HepG2 (cell line): ENCODE measurements at regions not wholly inside any gene's neighbourhood (a gene's known extent, or its start where the extent isn't known, plus 50 kb on each side); places are given as distances from the start of the nearest gene placed in this dataset.

Experiments used
- ATAC-seq: fragments of 200-7000 bp; cut with Tn5 transposase; 3 replicates; pipeline ENCODE4 v1.9.1; 2020; ENCODE audit warnings: mild to moderate bottlenecking, moderate library complexity
- BruUV-seq: library from RNA; stranded (reverse); fragments of 400-500 nt; replicated peaks from 2 replicates; lab custom pipeline; 2021; lab: Mats Ljungman, UMichigan
- CTCF ChIA-PET: fragments of 300-600 bp; formaldehyde crosslinking; extraction: SDS; loops from one replicate; lab custom pipeline; 2021; ENCODE audit warnings: low total read pairs, inconsistent platforms, low intra/inter-chr PET ratio; lab: Yijun Ruan, JAX
- POLR2A ChIA-PET: fragments of 350-600 bp; sonication (Branson Sonifier 250); formaldehyde crosslinking; loops from one replicate; lab custom pipeline; 2020; ENCODE audit warnings: antibody characterized with exemption, inconsistent platforms; lab: Yijun Ruan, JAX
- DNase-seq: peaks from one replicate; pipeline ENCODE4 v3.0.0-alpha.2; 2015; ENCODE audit warnings: low spot score
- FAIRE-seq: peaks from 3 replicates; lab custom pipeline; 2011; peaks lifted over from hg19 to GRCh38; lab: Jason Lieb, UNC
- H2AFZ ChIP-seq: one replicate; pipeline ENCODE4 v1.6.1; 2011; ENCODE audit warnings: low read length, inconsistent platforms
- H3K27ac ChIP-seq: fragments of 300-600 bp; 3 replicates; pipeline ENCODE4 v1.8.0; 2011; ENCODE audit warnings: mixed run types, mild to moderate bottlenecking, mixed read lengths, low read length, inconsistent platforms; ENCODE audit not compliant: insufficient read depth; ENCODE audit errors: extremely low read length
- H3K27me3 ChIP-seq, 2 experiments: fragments of 200-600 bp in 1 of 2; 2 replicates in 1 of 2; 3 replicates in 1 of 2; pipeline versions ENCODE4 v1.6.0 to v1.8.0; 2011; ENCODE audit warnings: low read length in 2 of 2, mild to moderate bottlenecking in 2 of 2, moderate library complexity in 2 of 2, inconsistent platforms in 1 of 2; ENCODE audit not compliant: insufficient read depth in 2 of 2, control insufficient read depth in 1 of 2
- H3K36me3 ChIP-seq, 2 experiments: fragments of 200-600 bp in 1 of 2; replicated peaks in 1 of 2; 2 replicates in 1 of 2; 3 replicates in 1 of 2; pipeline versions ENCODE4 v1.5.1 to v1.8.0; 2011; ENCODE audit warnings: low read length in 2 of 2, inconsistent platforms in 1 of 2; ENCODE audit not compliant: insufficient read depth in 2 of 2, control insufficient read depth in 1 of 2
- H3K4me1 ChIP-seq: 2 replicates; pipeline ENCODE4 v1.5.1; 2012; ENCODE audit warnings: low read length, inconsistent platforms; ENCODE audit not compliant: insufficient read depth
- H3K4me2 ChIP-seq: 2 replicates; pipeline ENCODE4 v1.6.0; 2011; ENCODE audit warnings: low read depth, low read length, inconsistent platforms
- H3K4me3 ChIP-seq, 3 experiments: fragments of 200-600 bp in 1 of 3; sonication (generic), shearing (Covaris generic) in 1 of 3; replicated peaks in 1 of 3; 2 replicates each; pipeline ENCODE4 v1.5.1; 2011 to 2016; ENCODE audit warnings: low read length in 3 of 3, inconsistent platforms in 2 of 3, low read depth in 2 of 3, mild to moderate bottlenecking in 2 of 3, control low read depth in 1 of 3, mixed read lengths in 1 of 3; ENCODE audit not compliant: insufficient read depth in 1 of 3
- H3K79me2 ChIP-seq: one replicate; pipeline ENCODE4 v1.6.1; 2011; ENCODE audit warnings: low read length, inconsistent platforms; ENCODE audit not compliant: insufficient read depth
- H3K9ac ChIP-seq: 2 replicates; pipeline ENCODE4 v1.6.0; 2011; ENCODE audit warnings: mild to moderate bottlenecking, low read depth, low read length, inconsistent platforms; ENCODE audit not compliant: insufficient read depth
- H3K9me3 ChIP-seq: 2 replicates; pipeline ENCODE4 v1.5.1; 2012; ENCODE audit warnings: mild to moderate bottlenecking, low read length
- H4K20me1 ChIP-seq: 2 replicates; pipeline ENCODE4 v1.6.0; 2011; ENCODE audit warnings: inconsistent platforms, mild to moderate bottlenecking, low read length, moderate library complexity; ENCODE audit not compliant: insufficient read depth
- ARNT2 ChIP-seq: sonication (generic); formaldehyde crosslinking; IDR thresholded peaks from 2 replicates; pipeline ENCODE4 v1.8.0; 2022; ENCODE audit warnings: mild to moderate bottlenecking, low read depth, missing genetic modification reagents, moderate library complexity
- BCL6 ChIP-seq: IDR thresholded peaks from 2 replicates; pipeline ENCODE4 v1.6.1; 2016; ENCODE audit warnings: missing genetic modification reagents, missing compliant biosample characterization
- FOXA1 ChIP-seq, 2 experiments: fragments of 450-650 bp in 1 of 2; sonication (generic) in 1 of 2; formaldehyde crosslinking in 1 of 2; IDR thresholded peaks; 2 replicates each; pipeline versions ENCODE4 v1.4.0 to v1.6.1; 2016 to 2020; ENCODE audit warnings: missing genetic modification reagents in 1 of 2
- FOXK2 ChIP-seq: fragments of 450-650 bp; IDR thresholded peaks from 2 replicates; pipeline ENCODE4 v1.6.1; 2016
- HNF4A ChIP-seq: sonication (generic); formaldehyde crosslinking; IDR thresholded peaks from 2 replicates; pipeline ENCODE4 v1.4.0; 2020; ENCODE audit warnings: missing genetic modification reagents
- IKZF4 ChIP-seq: sonication (generic); formaldehyde crosslinking; IDR thresholded peaks from 2 replicates; pipeline ENCODE4 v1.5.1; 2020; ENCODE audit warnings: borderline replicate concordance, mild to moderate bottlenecking, low read depth, missing genetic modification reagents; ENCODE audit errors: not compliant biosample characterization
- LBX2 ChIP-seq: sonication (generic); formaldehyde crosslinking; IDR thresholded peaks from 2 replicates; pipeline ENCODE4 v1.5.0; 2020; ENCODE audit warnings: missing genetic modification reagents, mild to moderate bottlenecking, borderline replicate concordance
- MIXL1 ChIP-seq: IDR thresholded peaks from 2 replicates; pipeline ENCODE4 v1.6.1; 2016
- MXD1 ChIP-seq: sonication (generic); formaldehyde crosslinking; IDR thresholded peaks from 2 replicates; pipeline ENCODE4 v1.4.0; 2020; ENCODE audit warnings: mild to moderate bottlenecking, missing genetic modification reagents
- NFYB ChIP-seq: sonication (generic); formaldehyde crosslinking; IDR thresholded peaks from 2 replicates; pipeline ENCODE4 v1.4.0; 2020; ENCODE audit warnings: missing genetic modification reagents
- PHB2 ChIP-seq: fragments of 450-650 bp; IDR thresholded peaks from 2 replicates; pipeline ENCODE4 v1.6.1; 2018; ENCODE audit not compliant: partially characterized antibody
- SIN3A ChIP-seq: IDR thresholded peaks from 2 replicates; pipeline ENCODE4 v1.6.1; 2011; ENCODE audit warnings: low read depth, mild to moderate bottlenecking, control low read depth, low read length, borderline replicate concordance
- SMARCE1 ChIP-seq: fragments of 450-650 bp; IDR thresholded peaks from 2 replicates; pipeline ENCODE4 v1.6.1; 2017; ENCODE audit warnings: borderline replicate concordance
- SOX6 ChIP-seq, 2 experiments: fragments of 450-650 bp in 1 of 2; sonication (generic) in 1 of 2; formaldehyde crosslinking in 1 of 2; IDR thresholded peaks; 2 replicates each; pipeline versions ENCODE4 v1.4.0 to v1.6.1; 2017 to 2020; ENCODE audit warnings: antibody characterized with exemption in 1 of 2, mild to moderate bottlenecking in 1 of 2, missing genetic modification reagents in 1 of 2
- SRSF1 ChIP-seq: fragments of 200-400 bp; formaldehyde crosslinking; optimal IDR thresholded peaks from 2 replicates; pipeline ENCODE3; 2017; ENCODE audit warnings: mild to moderate bottlenecking, low read depth, low read length, moderate library complexity
- SSRP1 ChIP-seq: IDR thresholded peaks from 2 replicates; pipeline ENCODE4 v1.6.1; 2016; ENCODE audit warnings: control low read depth
- ZBTB37 ChIP-seq: sonication (generic); formaldehyde crosslinking; IDR thresholded peaks from 2 replicates; pipeline ENCODE4 v1.4.0; 2020; ENCODE audit warnings: mild to moderate bottlenecking, missing genetic modification reagents
- ZNF274 ChIP-seq: sonication (generic); formaldehyde crosslinking; IDR thresholded peaks from 2 replicates; pipeline ENCODE4 v1.5.1; 2020; ENCODE audit warnings: mild to moderate bottlenecking, missing genetic modification reagents
- ZNF484 ChIP-seq: sonication (generic); formaldehyde crosslinking; IDR thresholded peaks from 2 replicates; pipeline ENCODE4 v1.5.1; 2020; ENCODE audit warnings: mild to moderate bottlenecking, low read depth, missing genetic modification reagents, borderline replicate concordance
- ZNF709 ChIP-seq: sonication (generic); formaldehyde crosslinking; IDR thresholded peaks from 2 replicates; pipeline ENCODE4 v1.5.0; 2020; ENCODE audit warnings: mild to moderate bottlenecking, missing genetic modification reagents
- ZSCAN29 ChIP-seq: sonication (generic); formaldehyde crosslinking; conservative IDR thresholded peaks from 2 replicates; pipeline ENCODE4 v1.4.0; 2020; ENCODE audit warnings: mild to moderate bottlenecking, missing genetic modification reagents
- WGBS: methylation state at CpG from one replicate; pipeline ENCODE4 v1.1.6; 2017; ENCODE audit warnings: low lambda C conversion rate; 5-methylcytosine and 5-hydroxymethylcytosine counted together
- in situ Hi-C: cut with HindIII; loops from 2 replicates; pipeline ENCODE4 v1.10.0; 2017; ENCODE audit warnings: low pct_unique_long_range_greater_than_20kb; ENCODE audit not compliant: extremely low pct_ligation_motif_present
- intact Hi-C: fragments of 100-400 bp; cut with micrococcal nuclease; formaldehyde crosslinking; loops from one replicate; pipeline ENCODE4 v1.10.0; 2022; ENCODE audit not compliant: unreplicated experiment

GRCh38 chr14:56730538-56731145 lies 79.6 kb downstream of the OTX2 start:
- POLR2A ChIA-PET, result no interaction called here
- WGBS, result 38% methylated on average over 17 of the region's 17 CpGs

GRCh38 chr14:56724013-56724412 lies 86.3 kb downstream of the OTX2 start:
- WGBS, result 0% methylated on average over 1 of the region's 1 CpG
- no peaks in the 10 kb centered on the region for H4K20me1 ChIP-seq
- H3K79me2 ChIP-seq, result no peaks in the 10 kb centered on the region
- H3K27ac ChIP-seq, result no peak overlapping the region
- CTCF ChIA-PET, result no interaction called here
- no peak overlapping the region for H2AFZ ChIP-seq
- in situ Hi-C loops, result no loop called here
- DNase-seq, result no peak
- intact Hi-C loops, result no loop called here
- no peak overlapping the region for H3K4me3 ChIP-seq
- no peak overlapping the region for H3K4me2 ChIP-seq
- ATAC-seq, result no peak
- POLR2A ChIA-PET, result no interaction called here
- H3K4me1 ChIP-seq, result peaks cover 1% of the 10 kb centered on the region
- BruUV-seq, result no TSS peak
- FAIRE-seq, result no peak
- H3K27me3 ChIP-seq, result no peaks in the 10 kb centered on the region; a peak in 1 of 5 replicates
- no peaks in the 10 kb centered on the region for H3K36me3 ChIP-seq
- no peak overlapping the region for H3K9ac ChIP-seq
- H3K9me3 ChIP-seq, result no peaks in the 10 kb centered on the region
- TF ChIP-seq ARNT2 (CRISPR knock-in tag) (no peak), NFYB (CRISPR knock-in tag) (no peak), SRSF1 (no peak), SMARCE1 (no peak), ZSCAN29 (CRISPR knock-in tag) (no peak), BCL6 (CRISPR knock-in tag) (no peak), ZNF709 (CRISPR knock-in tag) (no peak), PHB2 (no peak), ZBTB37 (CRISPR knock-in tag) (no peak), SIN3A (no peak), LBX2 (CRISPR knock-in tag) (no peak), MXD1 (CRISPR knock-in tag) (no peak), FOXK2 (no peak), HNF4A (CRISPR knock-in tag) (no peak), SSRP1 (no peak), SOX6 (IDR thresholded peaks at IDR 0.05) (no peak), SOX6 (CRISPR knock-in tag; IDR thresholded peaks at IDR 0.05) (no peak)

More at GRCh38 chr14:56730538-56731145, 79.6 kb downstream of the OTX2 start:
- BruUV-seq, result no TSS peak
- no peak overlapping the region for H3K4me3 ChIP-seq
- no peak for ATAC-seq
- no peaks in the 10 kb centered on the region for H3K36me3 ChIP-seq
- H3K4me2 ChIP-seq, result no peak overlapping the region
- no peak overlapping the region for H3K9ac ChIP-seq
- CTCF ChIA-PET, result no interaction called here
- no peak for DNase-seq
- no peak for FAIRE-seq
- H4K20me1 ChIP-seq, result no peaks in the 10 kb centered on the region
- H3K27ac ChIP-seq, result no peak overlapping the region
- H3K4me1 ChIP-seq, result no peaks in the 10 kb centered on the region
- in situ Hi-C loops, result no loop called here
- no peaks in the 10 kb centered on the region for H3K79me2 ChIP-seq
- H2AFZ ChIP-seq, result no peak overlapping the region
- intact Hi-C loops, result no loop called here
- peaks cover 0 to 9% of the 10 kb centered on the region in 2 experiments; a peak in 1 of 5 replicates for H3K27me3 ChIP-seq
- TF ChIP-seq ZNF484 (CRISPR knock-in tag) (no peak), FOXA1 (IDR thresholded peaks at IDR 0.05) (no peak), FOXA1 (CRISPR knock-in tag; IDR thresholded peaks at IDR 0.05) (no peak), MIXL1 (no peak), ZNF274 (no peak), IKZF4 (CRISPR knock-in tag) (no peak)
- no peaks in the 10 kb centered on the region for H3K9me3 ChIP-seq
